GM12874 (cell line): ENCODE measurements at regions not wholly inside any gene's neighbourhood (a gene's known extent, or its start where the extent isn't known, plus 50 kb on each side); places are given as distances from the start of the nearest gene placed in this dataset.

Experiments
- TF ChIP-seq, protein P1 (sequence below): IDR thresholded peaks from 2 replicates; pipeline ENCODE4 v1.5.1; 2011; ENCODE audit warnings: low read depth, mild to moderate bottlenecking, control low read depth, low read length, moderate library complexity; ENCODE audit not compliant: insufficient read depth

DNA sequence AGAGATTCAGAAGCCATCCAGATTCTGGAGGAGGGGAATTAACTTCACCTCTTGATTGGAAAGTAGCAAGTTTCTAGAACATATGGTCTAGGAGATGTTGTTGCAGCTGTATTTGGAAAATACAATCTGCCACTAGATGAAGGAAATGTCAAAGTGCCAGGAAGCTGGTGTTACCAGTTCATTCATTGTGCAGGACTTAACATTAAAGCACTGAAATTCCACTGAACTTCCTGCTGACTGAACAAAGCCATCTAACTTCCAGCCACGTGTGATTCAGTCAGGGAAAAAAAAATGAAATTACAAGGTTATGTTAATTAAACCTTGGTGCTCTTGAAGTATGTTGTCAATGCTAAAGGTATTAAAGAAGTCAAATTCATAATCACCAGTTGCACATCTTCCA is 321.5 kb upstream of the SASH1 start:
- TF ChIP-seq, protein P1, sequence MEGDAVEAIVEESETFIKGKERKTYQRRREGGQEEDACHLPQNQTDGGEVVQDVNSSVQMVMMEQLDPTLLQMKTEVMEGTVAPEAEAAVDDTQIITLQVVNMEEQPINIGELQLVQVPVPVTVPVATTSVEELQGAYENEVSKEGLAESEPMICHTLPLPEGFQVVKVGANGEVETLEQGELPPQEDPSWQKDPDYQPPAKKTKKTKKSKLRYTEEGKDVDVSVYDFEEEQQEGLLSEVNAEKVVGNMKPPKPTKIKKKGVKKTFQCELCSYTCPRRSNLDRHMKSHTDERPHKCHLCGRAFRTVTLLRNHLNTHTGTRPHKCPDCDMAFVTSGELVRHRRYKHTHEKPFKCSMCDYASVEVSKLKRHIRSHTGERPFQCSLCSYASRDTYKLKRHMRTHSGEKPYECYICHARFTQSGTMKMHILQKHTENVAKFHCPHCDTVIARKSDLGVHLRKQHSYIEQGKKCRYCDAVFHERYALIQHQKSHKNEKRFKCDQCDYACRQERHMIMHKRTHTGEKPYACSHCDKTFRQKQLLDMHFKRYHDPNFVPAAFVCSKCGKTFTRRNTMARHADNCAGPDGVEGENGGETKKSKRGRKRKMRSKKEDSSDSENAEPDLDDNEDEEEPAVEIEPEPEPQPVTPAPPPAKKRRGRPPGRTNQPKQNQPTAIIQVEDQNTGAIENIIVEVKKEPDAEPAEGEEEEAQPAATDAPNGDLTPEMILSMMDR, result no peak

DNA sequence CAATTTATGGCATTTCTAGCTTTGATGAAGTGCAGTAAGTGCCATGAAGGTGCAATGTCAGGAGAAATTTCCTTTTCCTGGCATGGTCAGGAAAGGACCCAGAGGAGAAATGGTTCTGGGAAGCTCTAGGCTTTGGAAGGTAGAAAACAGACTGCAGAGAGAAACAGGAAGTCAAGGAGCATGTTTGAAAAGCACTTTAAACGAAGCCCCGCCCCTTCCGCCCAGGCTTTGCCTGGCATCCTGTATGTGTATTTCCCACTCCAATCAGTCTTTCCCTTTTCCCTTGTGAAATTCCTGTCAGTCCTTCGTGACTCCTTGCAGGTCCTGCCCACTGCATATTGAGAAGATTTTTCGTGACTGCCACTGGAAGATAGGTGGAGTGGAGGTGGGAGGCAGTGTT is 320.9 kb upstream of the SASH1 start:
- TF ChIP-seq, protein P1, result no peak

DNA sequence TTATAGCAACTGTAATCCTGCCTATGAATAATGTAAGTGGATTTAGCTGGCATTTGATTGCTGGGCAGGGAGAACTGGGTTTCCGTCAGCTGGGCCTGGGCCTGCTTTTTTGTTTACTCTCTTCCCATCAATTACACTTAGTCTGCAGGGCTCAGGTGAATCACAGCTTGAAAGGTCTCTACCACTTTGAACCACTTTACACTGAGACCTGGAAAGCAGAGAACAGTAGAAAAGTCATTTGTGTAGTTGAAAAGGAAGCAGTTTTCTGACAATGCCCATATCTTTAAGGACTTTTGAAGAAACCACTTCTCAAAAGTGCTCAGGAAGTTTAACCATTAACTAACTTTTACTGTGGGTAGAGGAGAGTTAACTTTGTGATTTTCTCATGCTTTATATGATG is 315.4 kb upstream of the SASH1 start:
- TF ChIP-seq, protein P1, result no peak

DNA sequence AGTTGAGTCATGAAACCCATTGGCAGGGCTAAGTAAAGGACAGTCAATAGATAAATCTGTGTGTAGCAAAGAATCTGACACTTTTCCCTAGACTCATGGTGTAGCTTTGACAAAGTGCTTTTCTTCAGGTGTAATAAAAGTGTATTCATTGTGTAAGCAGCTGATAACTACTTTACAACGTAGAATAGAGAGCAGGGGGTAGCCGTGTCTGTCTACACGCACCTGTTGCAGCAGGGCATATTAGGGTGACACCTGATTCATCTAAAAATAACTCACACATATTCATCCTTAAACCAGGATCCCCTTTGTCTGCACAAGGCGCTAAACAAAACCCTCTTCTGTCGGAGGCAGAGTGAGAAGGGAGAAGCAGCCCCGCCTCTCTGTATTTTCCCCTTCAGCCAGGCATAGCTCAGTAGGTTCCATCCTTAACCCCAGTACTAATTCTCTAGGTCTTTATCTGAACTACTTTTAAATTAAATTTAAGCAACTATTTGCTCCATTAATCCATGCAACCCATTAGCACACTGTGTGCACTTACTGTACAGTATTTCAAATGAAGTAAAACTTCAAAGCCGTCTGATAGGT is 306.7 kb upstream of the SASH1 start:
- TF ChIP-seq, protein P1, result no peak

DNA sequence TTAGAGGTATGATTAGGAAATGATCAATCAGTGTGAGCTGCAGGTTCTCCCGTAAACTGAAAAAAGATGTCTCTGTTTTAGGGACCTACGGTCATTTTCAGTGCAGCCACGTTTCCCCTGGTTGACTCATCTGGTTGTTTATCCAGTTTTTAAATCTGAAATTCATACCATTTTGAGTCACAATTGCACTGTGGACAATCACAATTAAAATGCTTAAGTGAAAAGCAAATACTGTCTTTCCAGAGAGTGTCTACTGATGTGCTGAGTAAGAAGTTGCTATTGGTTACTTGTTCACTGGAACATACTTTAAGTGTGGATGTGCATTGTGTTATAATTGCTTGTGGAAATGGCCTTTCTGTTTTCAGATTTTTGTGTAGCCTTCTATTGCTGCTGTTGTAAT is 305.1 kb upstream of the SASH1 start:
- TF ChIP-seq, protein P1, result no peak

DNA sequence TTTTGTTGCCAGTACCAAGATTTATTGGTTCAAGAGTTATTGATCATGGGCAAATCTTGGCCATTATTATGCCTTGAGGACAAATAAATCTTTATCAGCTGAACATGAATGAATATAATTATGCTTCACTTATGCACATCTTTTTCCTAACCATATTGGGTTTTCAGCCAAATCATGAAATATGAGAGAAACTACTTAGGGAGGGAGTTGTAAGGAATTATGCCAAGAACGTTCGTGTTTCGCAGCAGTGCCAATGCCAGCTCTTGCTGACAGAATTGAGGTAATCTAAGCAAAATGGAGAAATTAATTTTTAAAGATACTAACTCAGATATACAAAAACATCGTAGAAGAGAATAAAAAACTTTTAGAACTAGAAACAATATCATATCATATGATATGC is 301.1 kb upstream of the SASH1 start:
- TF ChIP-seq, protein P1, result no peak

DNA sequence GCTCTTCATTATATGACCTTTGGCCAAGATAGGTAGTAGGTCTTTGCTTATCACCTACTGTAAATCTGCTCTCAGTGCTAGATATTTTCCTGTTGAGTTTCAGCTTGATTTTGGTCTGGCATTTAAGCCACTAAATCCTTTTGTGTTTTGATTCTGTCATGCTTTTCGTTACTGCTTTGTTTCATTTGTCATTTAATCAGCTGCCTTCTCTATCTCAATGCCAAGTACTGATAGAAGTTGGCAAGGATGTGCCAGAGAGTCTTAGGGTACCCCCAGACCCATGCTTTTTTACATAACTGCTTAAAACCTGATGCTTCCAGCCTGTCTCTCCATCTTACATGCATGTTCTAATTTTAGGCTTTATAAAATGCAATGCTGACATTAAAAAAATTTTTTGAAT is 300.1 kb upstream of the SASH1 start:
- TF ChIP-seq, protein P1, result no peak
